PFSK-1 (cell line): ENCODE measurements at regions not wholly inside any gene's neighbourhood (a gene's known extent, or its start where the extent isn't known, plus 50 kb on each side); places are given as distances from the start of the nearest gene placed in this dataset.

Source experiments
- FOXP2 ChIP-seq: optimal IDR thresholded peaks from 2 replicates; pipeline ENCODE3; 2011; ENCODE audit warnings: borderline replicate concordance, control low read depth, inconsistent platforms; ENCODE audit not compliant: insufficient read depth; ENCODE audit errors: extremely low read length, extremely low read depth
- POLR2AphosphoS5 ChIP-seq: IDR thresholded peaks from 2 replicates; pipeline ENCODE4 v1.6.1; 2012; ENCODE audit warnings: low read depth, mild to moderate bottlenecking, control low read depth, low read length, moderate library complexity
- SIN3A ChIP-seq: IDR thresholded peaks from 2 replicates; pipeline ENCODE4 v1.6.1; 2012; ENCODE audit warnings: mild to moderate bottlenecking, low read length, moderate library complexity, borderline replicate concordance; ENCODE audit not compliant: insufficient read depth
- TAF1 ChIP-seq: IDR thresholded peaks from 2 replicates; pipeline ENCODE4 v1.6.1; 2012; ENCODE audit warnings: low read length, control low read depth, borderline replicate concordance; ENCODE audit not compliant: insufficient read depth
- TF ChIP-seq, protein P1 (sequence below), 2 experiments: IDR thresholded peaks; 2 replicates each; pipeline versions ENCODE4 v1.6.1 to v1.8.0; 2011 to 2012; ENCODE audit warnings: low read depth in 2 of 2, low read length in 2 of 2, control low read depth in 1 of 2, inconsistent platforms in 1 of 2, mild to moderate bottlenecking in 1 of 2, moderate library complexity in 1 of 2; ENCODE audit not compliant: insufficient read depth in 1 of 2

GRCh38 chr5:74309050-74309449 is 331.5 kb downstream of the ENC1 start:
- TF ChIP-seq TAF1 (no peak), FOXP2 (no peak), POLR2AphosphoS5 (no peak), SIN3A (no peak)
- TF ChIP-seq, protein P1, sequence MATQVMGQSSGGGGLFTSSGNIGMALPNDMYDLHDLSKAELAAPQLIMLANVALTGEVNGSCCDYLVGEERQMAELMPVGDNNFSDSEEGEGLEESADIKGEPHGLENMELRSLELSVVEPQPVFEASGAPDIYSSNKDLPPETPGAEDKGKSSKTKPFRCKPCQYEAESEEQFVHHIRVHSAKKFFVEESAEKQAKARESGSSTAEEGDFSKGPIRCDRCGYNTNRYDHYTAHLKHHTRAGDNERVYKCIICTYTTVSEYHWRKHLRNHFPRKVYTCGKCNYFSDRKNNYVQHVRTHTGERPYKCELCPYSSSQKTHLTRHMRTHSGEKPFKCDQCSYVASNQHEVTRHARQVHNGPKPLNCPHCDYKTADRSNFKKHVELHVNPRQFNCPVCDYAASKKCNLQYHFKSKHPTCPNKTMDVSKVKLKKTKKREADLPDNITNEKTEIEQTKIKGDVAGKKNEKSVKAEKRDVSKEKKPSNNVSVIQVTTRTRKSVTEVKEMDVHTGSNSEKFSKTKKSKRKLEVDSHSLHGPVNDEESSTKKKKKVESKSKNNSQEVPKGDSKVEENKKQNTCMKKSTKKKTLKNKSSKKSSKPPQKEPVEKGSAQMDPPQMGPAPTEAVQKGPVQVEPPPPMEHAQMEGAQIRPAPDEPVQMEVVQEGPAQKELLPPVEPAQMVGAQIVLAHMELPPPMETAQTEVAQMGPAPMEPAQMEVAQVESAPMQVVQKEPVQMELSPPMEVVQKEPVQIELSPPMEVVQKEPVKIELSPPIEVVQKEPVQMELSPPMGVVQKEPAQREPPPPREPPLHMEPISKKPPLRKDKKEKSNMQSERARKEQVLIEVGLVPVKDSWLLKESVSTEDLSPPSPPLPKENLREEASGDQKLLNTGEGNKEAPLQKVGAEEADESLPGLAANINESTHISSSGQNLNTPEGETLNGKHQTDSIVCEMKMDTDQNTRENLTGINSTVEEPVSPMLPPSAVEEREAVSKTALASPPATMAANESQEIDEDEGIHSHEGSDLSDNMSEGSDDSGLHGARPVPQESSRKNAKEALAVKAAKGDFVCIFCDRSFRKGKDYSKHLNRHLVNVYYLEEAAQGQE (IDR thresholded peaks at IDR 0.05; ENCODE audit: insufficient read depth in 1 of 2, low read depth in 2 of 2, low read length in 2 of 2) = no peak

DNA sequence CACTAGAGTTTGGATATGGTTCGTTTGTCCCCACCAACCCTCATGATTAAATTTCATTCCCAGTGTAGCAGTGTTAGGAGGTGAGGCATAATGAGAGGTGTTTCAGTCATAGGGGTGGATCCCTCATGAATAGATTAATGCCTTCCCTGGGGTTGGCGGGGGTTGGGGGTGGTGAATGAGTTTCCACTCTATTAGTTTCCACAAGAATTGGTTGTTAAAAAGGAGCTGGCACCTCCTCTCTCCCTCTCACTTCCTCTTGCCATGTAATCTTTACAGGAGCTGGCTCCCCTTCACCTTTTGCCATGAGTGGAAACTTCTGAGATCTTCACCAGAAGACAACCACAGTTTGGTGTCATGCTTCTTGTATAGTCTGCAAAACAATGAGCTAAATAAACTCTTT is 333.7 kb downstream of the ENC1 start:
- TF ChIP-seq, protein P1 (IDR thresholded peaks at IDR 0.05; ENCODE audit: insufficient read depth in 1 of 2, low read depth in 2 of 2, low read length in 2 of 2) = no peak
- no peak for TF ChIP-seq TAF1
- TF ChIP-seq FOXP2 = no peak
- TF ChIP-seq POLR2AphosphoS5 = no peak
- no peak for TF ChIP-seq SIN3A

- TF ChIP-seq TAF1 (no peak), FOXP2 (no peak), POLR2AphosphoS5 (no peak), SIN3A (no peak)
- TF ChIP-seq, protein P1 (IDR thresholded peaks at IDR 0.05; ENCODE audit: insufficient read depth in 1 of 2, low read depth in 2 of 2, low read length in 2 of 2) = no peak
Measured at GRCh38 chr5:74304536-74304935, 336.0 kb downstream of the ENC1 start.

DNA sequence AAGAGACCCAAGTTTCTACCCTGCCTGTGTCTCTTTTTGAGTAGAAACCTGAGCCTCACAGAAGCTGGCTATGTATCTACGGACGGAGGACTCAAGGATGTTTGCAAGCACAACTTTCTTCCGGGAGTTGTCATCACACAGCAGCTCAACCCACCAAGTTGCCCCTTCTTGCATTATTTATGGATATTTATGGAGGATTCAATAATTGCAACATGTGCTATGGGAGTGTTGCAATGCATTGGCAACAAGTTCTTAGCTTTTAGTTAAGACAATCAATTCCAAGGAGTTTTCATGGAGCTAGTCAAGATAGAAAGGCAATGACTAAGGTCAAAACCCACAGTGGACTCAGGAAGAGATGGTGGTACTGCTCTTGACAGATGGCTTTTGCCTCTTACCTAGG is 336.9 kb downstream of the ENC1 start:
- TF ChIP-seq, protein P1 (IDR thresholded peaks at IDR 0.05; ENCODE audit: insufficient read depth in 1 of 2, low read depth in 2 of 2, low read length in 2 of 2) = no peak
- TF ChIP-seq POLR2AphosphoS5 = no peak

DNA sequence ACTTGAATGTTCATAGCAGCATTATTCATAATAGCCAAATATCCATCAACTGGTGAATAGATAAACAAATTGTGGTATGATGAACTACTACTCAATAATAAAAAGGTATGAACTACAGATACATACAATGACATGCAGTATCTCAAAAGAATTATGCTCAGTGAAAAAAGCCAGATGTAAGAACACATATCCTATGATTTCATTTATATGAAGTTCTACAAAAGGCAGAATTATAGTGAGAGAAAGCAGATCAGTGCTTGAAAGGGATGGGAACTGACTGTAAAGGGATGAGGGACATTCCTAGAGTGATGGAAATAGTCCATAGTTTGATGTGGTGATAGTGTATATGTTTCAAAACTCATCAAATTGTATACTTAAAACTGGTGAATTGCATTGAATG is 339.0 kb downstream of the ENC1 start:
- no peak for TF ChIP-seq TAF1
- TF ChIP-seq, protein P1 (IDR thresholded peaks at IDR 0.05; ENCODE audit: insufficient read depth in 1 of 2, low read depth in 2 of 2, low read length in 2 of 2) = no peak
- no peak for TF ChIP-seq SIN3A
- no peak for TF ChIP-seq POLR2AphosphoS5
- no peak for TF ChIP-seq FOXP2
